Right lobe of liver (tissue), 4 donors: ENCODE measurements at regions not wholly inside any gene's neighbourhood (a gene's known extent, or its start where the extent isn't known, plus 50 kb on each side); places are given as distances from the start of the nearest gene placed in this dataset.

ENCODE experiments used
- POLR2A ChIP-seq: fragments of 450-650 bp; IDR thresholded peaks from one replicate; pipeline ENCODE4 v1.6.1; 2017; ENCODE audit warnings: antibody characterized with exemption, mild to moderate bottlenecking
- TF ChIP-seq, protein P1 (sequence below), 4 donors: fragments of 200-600 bp in 3 of 4; fragments of 450-650 bp in 1 of 4; IDR thresholded peaks; one replicate each; pipeline versions ENCODE4 v1.5.1 to v1.8.0; 2016 to 2022; ENCODE audit warnings: antibody characterized with exemption in 4 of 4, mild to moderate bottlenecking in 2 of 4
- donor health status: DM: no; HTN: no; CAD: no.
- donor health status: DM: no; HTN: no; CAD: no.
- donor health status: DM: no; HTN: yes; CAD: no.

DNA sequence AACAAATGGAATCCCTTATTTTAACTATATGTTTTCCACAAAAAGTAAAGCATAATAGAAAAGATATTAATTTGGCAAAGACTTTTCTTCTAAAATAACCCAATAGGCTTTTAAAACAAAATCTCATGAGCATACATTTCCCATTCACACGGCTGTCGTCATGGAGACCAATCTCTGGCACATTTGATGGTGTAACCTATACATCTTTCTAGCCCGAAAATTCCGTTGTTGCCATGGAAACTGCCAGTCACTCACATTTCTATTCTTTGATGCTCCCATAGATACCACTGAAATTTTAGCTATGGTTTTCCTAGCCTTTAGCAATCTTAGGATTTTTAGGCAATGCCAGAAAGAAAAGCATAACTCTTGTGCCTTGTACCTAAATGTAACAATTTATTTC lies 262.9 kb upstream of the TRPM3 start:
- TF ChIP-seq, protein P1, sequence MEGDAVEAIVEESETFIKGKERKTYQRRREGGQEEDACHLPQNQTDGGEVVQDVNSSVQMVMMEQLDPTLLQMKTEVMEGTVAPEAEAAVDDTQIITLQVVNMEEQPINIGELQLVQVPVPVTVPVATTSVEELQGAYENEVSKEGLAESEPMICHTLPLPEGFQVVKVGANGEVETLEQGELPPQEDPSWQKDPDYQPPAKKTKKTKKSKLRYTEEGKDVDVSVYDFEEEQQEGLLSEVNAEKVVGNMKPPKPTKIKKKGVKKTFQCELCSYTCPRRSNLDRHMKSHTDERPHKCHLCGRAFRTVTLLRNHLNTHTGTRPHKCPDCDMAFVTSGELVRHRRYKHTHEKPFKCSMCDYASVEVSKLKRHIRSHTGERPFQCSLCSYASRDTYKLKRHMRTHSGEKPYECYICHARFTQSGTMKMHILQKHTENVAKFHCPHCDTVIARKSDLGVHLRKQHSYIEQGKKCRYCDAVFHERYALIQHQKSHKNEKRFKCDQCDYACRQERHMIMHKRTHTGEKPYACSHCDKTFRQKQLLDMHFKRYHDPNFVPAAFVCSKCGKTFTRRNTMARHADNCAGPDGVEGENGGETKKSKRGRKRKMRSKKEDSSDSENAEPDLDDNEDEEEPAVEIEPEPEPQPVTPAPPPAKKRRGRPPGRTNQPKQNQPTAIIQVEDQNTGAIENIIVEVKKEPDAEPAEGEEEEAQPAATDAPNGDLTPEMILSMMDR (IDR thresholded peaks at IDR 0.05) = no peak
- no peak for TF ChIP-seq POLR2A
